DMS153 treated with DMSO at 0.1 percent for 48 hours (cell line): ENCODE measurements at regions not wholly inside any gene's neighbourhood (a gene's known extent, or its start where the extent isn't known, plus 50 kb on each side); places are given as distances from the start of the nearest gene placed in this dataset.

Source experiments
- DNase-seq: peaks from one replicate; lab custom pipeline; 2025; ENCODE audit not compliant: unreplicated experiment; lab: John Stamatoyannopoulos, UW

DNA sequence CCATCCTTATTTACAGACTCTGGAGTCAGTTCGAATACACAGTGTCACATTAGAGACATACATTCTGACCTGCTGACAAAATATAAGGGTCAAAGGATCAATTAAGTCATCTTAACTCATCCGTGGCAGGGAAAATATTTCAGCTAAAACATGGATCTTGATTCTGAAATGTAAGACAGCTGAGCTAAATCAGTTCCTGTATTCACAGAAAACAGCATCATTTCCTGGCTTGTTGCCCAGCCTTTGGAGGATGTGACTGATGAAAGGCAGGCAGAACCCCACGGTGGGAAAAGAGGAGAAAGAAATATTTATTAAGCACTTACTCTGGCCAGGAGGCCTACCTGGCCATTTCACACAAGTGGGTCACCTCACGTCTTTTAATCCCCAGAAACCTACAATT is 101.9 kb downstream of the GAS2L3 start:
- DNase-seq = peak; percentile 23

DNA sequence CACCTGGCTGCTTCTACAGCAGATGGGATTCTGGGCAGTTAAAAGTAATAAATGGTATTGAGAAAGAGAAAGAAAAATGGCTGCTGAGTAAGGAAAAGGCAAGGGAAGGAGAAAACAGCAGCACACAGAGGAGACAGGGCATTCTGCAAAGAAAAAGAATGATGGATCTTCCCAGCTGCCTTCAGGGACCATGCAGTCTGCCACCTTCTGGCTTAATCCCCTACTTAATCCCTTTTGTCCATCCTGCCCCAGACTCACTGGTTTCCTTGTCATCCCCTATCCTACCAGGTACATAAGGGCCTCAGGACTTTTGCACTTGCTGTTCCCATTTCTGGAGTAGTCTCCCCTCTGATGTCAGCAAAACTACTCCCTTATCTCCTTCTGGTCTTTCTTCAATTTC is 107.6 kb downstream of the GAS2L3 start:
- DNase-seq = no peak

DNA sequence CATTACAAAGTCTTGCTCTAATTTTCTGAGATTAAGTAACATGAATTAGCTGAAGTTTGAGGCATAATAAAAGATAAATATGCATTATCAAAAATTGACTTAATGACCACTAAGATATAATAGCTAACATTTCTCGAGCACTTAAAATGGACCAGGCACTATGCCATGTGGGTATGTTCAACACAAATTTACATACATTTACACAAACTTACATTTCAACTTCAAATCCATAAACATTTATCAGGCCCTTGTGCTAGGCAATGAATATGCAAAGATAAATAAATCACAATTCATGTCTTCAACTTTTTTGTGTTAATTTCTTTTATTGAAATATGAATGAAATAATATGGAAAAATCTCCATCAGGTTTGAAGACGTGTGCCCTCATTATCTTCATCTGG is 108.7 kb downstream of the GAS2L3 start:
- DNase-seq = no peak

DNA sequence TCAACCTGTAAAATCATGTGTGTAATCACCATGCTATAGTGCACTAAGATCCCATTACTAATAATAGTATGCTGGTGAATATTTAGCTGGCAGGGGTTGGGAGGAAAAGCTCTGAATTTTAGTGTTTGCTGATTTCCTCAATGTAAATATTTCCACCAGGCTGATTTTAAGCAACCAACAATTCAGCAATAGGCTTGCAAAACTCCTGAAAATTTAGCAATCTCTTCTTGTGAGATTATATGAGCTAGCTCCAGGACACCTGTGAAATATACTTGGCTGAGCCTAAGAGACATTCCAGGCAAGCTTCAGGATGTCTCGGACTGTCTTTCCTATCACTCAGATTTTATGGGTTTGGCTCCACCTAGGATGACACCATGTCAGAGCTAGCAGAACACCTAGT is 106.9 kb upstream of the ANO4 start:
- no peak for DNase-seq

DNA sequence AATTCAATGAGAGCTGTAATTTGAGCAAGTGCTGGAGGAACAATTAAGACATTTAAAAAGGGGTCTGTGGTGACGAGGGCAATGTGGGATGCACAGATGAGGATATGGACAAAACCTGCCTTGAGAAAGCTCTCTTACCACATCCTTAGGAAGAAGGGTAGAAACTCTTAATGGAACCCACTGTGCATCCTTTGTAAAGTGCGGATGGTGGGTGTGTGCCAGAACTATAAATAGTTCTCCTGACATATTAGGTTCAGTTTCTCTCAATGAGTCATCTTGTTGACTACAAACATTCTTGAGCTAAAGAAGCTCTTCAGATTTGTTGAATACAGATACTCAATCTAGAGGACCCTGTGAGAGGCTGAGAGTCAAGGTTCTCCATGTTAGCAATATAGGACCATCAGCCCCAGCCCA is 106.1 kb upstream of the ANO4 start:
- no peak for DNase-seq

DNA sequence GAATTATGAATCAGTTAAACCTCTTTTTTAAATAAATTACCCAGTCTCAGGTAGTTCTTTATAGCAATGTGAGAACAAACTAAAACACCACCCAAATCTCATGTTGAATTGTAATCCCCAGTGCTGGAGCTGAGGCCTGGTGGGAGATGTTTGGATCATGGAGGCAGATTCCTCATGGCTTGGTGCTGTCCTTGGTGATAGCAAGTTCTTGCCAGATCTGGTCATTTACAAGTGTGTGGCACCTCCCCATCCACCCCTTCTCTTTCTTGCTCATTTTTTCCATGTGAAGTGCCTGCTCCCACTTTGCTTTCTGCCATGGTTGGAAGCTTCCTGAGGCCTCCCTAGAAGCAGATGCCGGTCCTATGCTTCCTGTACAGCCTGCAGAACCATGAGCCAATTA is 102.1 kb upstream of the ANO4 start:
- DNase-seq = no peak

DNA sequence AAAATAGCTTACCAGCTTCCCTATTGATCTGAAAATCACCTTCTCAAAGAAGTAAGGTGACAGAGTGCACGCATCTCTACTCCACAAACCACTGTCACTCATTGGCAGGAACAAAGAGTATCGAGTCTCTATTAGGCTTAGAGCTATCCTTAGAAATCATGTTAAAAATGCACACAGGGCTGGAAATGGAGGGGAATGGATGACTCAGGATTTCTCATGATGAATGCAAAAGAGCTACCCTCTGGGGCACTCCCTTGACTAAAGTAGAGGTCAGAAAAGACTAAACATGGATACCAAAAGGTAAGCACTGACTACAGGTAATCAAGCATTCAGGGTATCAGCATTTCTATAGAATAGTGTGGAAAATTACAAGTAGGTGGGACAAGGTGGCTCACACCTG is 96.1 kb upstream of the ANO4 start:
- no peak for DNase-seq

DNA sequence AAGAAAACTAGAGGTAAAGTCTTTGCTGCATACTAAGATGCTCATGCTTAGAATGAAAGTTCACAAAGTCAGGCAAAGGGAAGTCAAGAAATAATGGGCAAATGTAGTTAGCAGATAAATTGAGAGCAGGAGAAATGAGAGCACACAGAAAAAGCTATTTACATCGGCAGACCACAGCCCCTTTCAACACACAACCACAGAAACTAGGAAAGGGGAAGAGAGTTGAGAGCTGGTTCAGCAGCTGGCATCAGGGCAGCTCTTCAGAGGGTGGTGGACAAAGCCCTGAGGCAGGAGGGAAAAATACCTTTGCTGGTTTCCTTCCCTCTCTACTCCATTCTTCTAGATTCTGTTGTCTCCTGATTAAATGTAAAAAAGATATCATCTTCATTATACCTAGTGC is 95.4 kb upstream of the ANO4 start:
- DNase-seq = no peak

DNA sequence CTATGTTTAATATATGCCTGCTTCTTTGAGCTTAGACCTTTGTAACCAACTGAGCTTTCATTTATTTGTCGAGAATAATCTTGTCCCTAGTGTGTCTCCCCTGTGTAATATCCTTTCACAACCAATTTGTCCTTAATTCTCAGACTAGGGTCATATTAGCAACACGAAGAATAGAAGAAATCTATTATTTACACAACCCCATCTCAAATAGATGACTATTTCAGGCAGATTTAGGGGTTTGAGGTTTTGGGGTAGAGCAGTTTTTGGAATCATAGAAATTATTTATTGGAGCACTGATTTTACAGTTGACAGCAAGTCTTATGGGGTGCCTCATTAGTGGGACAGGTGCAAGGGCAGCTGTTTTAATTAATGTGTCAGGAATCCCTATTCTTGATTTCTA is 91.2 kb upstream of the ANO4 start:
- DNase-seq = no peak

DNA sequence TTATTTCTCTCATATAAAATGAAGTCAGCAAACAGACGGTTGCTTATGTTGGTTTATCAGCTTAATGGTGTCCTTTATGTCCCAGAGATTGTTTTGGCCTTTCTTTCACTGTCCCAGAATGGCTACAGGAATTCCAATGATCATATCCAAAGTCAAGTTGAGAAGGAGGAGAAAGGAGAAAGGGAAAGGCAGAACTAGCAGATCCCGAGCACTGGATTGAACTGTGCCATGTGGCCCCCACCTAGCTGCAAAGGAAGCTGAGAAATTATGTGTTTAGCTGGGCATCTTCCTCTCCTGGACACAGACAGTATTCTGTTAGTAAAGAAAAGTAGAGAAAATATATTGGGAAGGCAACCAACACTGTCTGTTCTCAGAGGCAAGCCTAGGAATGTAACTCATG is 90.7 kb upstream of the ANO4 start:
- DNase-seq = no peak

DNA sequence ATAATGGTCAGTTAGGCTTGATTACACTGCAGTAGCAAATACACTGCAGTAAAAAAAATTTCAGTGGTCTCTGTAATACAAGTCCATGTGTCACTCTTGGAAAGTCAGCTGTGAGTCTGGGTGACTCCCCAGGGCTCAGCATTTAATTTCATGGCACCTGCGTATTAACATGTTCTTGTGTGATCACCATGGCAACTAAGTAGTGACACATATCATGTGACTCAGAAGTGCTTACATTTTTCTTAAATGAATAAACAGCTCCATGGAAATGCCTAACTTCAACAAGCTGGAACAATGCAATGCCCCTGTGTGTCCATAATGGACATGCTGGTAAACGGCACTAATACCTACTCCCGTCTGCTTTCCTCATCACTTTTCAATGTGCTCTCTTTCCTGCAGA is 88.5 kb upstream of the ANO4 start:
- DNase-seq = peak; percentile 54

DNA sequence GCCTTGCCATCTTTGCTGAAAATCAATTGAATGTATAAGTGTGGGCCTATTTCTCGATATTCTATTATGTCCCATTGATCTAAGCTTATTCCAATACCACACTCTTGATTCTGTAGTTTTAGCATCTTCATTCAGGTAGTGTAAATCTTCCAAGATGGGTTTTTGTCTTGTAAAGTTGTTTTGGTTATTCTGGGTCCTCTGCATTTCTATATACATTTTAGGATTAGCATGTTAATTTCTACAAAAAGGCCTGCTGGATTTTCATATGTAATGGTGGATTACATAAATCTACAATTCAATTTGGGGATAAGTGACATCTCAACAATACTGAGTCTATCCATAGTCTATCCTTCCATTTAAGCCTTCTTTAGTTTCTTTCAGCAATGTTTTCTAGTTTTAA is 86.0 kb upstream of the ANO4 start:
- DNase-seq = no peak

DNA sequence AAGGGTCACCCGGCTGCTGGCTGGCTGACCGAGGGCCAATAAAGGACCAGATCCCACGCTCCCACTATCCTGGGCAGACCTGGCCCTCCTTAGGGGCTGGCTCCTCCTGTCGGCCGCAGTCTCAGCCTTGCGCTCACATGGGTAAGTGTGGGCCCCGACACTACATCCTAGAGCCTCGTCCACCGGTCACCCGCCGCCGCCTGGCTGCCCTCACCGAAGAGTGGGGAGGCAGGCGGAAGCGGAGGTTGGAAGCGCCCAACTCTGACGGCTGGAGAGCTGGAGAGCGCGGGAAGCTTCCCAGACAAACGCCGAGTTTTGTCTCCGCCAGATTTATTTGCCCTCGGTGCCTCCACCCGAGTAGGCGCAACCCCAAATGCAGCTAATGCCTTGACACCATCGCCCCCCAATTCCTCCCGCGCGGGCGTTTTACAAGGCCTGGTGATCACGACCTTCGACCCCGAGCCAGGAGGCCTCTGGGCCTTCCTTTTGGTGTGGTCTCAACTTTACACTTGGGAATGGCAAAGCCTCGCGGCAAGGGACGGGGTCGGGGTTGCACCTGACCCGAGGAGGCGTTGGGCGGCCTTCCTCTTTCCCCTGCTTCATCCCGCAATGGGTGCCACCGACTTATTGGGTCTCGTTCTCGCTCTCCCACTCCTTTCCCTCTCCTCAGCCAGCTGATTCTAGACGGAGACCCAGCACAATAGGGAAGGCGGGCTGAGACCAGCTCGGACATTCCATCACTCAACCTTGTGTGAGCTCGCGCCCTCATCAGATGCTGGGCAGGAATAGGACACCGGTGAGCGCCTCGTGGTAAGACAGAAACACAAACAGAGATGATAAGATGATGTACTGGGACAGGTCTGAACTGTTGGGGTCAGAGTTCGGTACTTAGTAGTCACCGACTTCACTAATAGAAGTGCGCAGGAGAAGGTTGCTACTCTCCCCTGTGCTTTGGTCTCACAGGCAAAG is 78.3 kb upstream of the ANO4 start:
- no peak for DNase-seq

DNA sequence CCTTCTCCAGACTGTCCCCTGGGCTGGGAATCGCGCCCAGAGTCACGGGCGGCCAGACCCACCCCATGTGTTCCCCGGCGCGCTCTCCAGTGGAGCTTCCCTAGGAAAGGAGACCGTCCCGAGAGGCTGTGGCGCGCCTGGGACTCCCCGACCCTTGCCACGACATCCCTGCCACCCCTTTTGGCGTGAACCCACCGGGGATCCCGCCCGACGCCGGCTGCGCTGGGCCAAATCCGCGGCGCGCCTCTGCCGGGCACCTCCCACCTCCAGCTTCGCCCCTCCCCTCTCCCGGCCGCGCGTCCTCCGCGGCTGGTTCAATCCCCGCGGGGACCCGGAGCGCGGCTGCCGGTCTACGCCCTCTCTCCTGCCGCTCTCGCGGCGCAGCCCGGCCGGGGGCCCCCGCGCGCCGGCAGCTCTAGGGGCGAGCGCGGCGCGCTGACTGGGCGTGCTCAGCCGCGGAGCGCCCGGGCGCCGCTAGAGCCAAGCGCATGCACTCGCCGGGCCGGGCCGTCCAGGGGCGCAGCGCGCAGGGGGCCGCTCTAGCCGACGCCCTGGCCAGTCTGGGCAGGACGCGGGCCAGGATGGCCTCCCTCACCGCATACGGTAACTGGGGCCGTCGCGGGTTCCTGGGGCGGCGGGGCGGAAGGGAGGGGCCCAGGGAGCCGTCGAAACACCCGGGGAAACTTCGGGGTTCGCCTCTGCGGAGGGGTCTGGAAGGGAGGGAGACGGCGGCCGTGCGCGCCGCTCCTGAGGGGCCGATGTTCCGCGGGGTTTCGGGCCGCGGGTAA is 77.4 kb upstream of the ANO4 start:
- no peak for DNase-seq

DNA sequence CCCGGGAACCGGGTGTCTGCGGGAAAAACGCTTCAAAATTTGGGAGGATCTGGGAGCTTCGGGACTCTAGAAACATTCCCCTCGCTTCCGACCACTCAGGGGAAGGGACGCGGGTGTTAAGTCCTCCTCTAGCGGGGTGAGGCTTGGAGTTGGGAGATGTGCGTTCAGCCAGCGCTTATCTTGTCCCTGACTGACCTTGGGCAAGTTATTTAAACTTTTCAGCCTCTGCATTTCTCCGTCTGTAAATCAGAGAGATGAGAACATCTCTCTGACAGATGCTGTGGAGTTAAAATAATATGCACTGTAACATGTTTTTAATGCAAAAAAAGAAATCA is 76.9 kb upstream of the ANO4 start:
- DNase-seq = no peak

DNA sequence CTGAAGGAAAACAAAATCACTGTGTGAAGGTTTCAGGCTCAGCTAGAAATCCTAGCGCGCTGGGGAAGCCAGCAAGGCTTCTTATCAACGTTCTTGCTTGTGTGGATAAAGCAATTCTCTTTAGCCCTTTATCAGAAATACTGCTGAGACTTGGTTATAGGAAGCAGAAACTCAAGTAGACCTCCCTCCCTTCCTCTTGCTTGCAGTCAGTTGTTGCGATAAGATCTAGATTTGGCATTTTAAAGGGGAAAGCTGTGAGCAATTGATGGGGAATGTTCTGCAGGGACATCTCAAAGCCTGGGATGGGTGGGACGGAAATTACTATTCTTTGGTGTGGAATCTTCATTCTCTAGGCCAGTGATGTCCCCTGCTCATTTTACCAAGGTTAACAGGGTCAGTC is 76.4 kb upstream of the ANO4 start:
- no peak for DNase-seq

DNA sequence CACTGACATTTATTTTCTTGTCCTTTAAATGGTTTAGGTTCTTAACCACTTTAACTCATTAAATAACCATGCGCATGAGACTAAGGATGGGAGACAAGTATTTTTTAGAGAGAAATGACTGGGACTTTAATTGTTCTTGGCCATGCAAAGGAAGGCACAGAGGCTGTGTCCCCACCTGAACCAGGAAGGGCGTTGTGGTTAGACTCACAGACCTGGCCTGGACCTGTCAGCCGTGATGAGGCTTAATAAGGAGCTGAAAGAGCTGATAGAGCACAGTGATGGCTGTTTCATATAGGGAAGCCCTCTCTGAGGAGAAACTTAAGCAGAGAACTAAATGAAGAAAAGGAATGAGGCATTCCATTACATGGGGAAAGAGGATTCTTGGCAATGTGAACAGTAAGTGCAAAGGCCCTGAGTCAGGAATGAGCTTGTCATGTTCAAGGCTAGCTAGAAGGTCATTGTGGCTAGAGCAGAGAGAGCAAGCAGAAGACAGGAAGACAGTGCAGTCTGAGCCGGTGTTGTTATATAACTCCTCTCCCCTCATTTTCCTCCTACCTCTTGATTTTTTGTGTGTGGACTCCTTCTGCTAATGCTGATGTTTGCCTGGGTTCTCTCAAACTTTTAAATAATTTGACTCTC is 74.4 kb upstream of the ANO4 start:
- no peak for DNase-seq

DNA sequence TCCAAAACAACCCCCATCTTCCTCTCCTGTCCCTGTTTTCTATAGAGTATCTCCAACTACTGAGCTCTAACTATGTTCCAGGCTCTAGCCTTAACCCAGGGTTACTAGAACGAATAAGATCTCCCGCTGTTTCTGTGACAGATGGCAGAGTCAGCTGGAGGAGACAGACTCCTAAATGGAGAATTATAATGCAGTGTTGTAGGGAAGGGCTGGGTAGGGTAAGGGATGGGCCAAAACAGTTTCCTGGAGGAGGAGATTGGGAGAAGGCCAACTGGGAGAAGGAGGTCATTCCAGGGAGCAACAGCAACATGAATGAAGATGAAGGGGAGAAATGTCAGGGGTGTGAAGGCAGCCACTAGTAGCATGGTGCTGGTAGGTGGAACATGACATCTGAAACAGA is 73.4 kb upstream of the ANO4 start:
- DNase-seq = no peak

DNA sequence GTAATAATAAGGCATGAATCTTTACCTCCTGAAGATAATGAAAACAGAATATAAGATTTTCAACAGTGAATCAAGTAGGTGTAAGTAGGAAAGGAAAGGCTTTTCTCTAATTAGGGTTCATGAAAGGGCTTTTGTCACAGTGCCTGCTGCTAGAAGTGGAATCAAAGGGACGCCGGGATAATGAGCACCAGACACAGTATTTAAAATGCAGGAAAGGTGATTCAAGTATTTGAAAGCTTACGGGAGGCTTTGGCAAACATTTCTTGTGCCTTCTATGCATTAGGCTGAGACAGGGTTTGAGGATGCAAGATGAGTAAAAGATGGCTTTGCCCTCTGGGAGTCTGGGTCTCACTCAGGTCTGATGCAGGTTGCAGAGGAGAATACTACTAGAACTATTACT is 70.5 kb upstream of the ANO4 start:
- no peak for DNase-seq

DNA sequence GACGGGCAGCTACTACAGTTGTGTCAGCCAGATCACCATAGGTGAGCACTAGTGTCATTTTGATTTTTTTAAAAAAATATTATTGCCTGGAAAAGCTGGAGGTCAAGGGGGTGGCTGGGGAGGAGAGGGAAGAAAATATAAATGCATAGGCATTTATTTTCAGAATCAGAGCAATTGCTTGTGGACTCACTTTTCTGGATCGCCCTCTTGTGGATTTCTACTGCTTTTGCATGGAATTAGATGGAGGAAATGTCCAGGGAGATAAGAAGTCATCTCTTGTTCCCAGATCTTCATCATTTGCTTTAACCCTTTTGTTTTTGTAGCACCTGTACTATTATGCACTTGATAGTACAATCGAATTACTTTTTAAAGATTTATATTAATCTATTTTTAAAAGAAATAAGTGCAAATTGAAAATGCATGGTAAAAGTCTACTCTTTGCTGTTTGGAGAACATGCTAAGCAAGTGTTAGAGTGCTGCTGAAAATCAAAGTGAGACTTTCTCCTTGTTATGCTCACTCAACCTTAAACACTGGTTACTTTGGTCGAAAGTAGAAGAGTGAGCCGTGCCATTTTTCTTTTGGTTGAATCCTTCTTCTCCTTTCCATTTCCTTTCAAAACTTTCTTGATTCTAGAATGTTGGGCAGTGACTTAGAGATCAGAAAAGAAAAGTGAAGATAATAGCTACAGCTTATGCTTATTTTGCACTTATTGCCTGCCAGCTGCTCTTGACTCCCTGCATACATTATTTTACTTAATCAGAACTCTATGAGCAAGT is 60.6 kb upstream of the ANO4 start:
- DNase-seq = peak; percentile 25

DNA sequence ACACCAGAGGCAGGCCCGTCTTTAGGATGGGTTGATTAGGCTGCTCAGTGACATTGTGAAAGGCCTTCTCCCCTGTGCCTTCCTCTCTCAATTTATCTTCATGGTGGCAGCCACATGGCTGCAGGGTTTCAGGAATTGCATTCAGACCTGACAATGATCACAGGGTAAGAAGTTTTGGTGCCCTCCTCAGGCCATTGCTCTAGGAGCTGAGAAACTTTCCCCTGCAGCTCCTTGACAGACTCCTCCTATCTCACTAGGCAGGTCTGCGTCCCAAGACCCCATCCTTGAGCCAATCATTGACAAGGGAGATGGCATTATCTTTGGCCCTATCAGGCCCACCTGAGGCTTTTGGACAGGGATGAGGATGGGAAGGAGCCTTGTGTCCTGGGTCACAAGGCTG is 57.4 kb upstream of the ANO4 start:
- DNase-seq = no peak
